Activated naive CD4-positive, alpha-beta T cell treated with anti-CD3 and anti-CD28 coated beads, Interleukin-2, amount 50 U/mL, for 24 hours (primary cell): ENCODE measurements at regions not wholly inside any gene's neighbourhood (a gene's known extent, or its start where the extent isn't known, plus 50 kb on each side); places are given as distances from the start of the nearest gene placed in this dataset.
"Not testable (repeated sequence)": the region's sequence is repeated elsewhere in the genome, so short reads cannot be mapped to it uniquely, and the experiment has no call there.

ENCODE experiments used
- H3K27ac Mint-ChIP-seq: one replicate; pipeline ENCODE4 v1.8.0; 2021; ENCODE audit warnings: mild to moderate bottlenecking, mixed read lengths
- H3K27me3 Mint-ChIP-seq: one replicate; pipeline ENCODE4 v1.8.0; 2021; ENCODE audit warnings: mixed read lengths
- H3K36me3 Mint-ChIP-seq: one replicate; pipeline ENCODE4 v1.8.0; 2021; ENCODE audit warnings: mixed read lengths
- H3K4me1 Mint-ChIP-seq: one replicate; pipeline ENCODE4 v1.8.0; 2021; ENCODE audit warnings: mixed read lengths
- H3K4me3 Mint-ChIP-seq: one replicate; pipeline ENCODE4 v1.8.0; 2021; ENCODE audit warnings: mild to moderate bottlenecking, mixed read lengths
- H3K9me3 Mint-ChIP-seq: one replicate; pipeline ENCODE4 v1.8.0; 2021; ENCODE audit warnings: mixed read lengths

- Mint-ChIP-seq H3K27ac (no peak overlapping the region), H3K4me1 (no peaks in the 10 kb centered on the region), H3K36me3 (no peaks in the 10 kb centered on the region), H3K27me3 (no peaks in the 10 kb centered on the region), H3K9me3 (peaks cover 5% of the 10 kb centered on the region), H3K4me3 (no peak overlapping the region)
These were observed 417.0 kb upstream of the SOX5 start for GRCh38 chr12:24366514-24366913.

GRCh38 chr12:24364921-24365320, 415.5 kb upstream of the SOX5 start:
- H3K4me1 Mint-ChIP-seq = no peaks in the 10 kb centered on the region
- no peak overlapping the region for H3K27ac Mint-ChIP-seq
- H3K4me3 Mint-ChIP-seq = no peak overlapping the region
- no peaks in the 10 kb centered on the region for H3K9me3 Mint-ChIP-seq
- no peaks in the 10 kb centered on the region for H3K27me3 Mint-ChIP-seq
- H3K36me3 Mint-ChIP-seq = no peaks in the 10 kb centered on the region

- Mint-ChIP-seq H3K4me1 (no peaks in the 10 kb centered on the region), H3K9me3 (no peaks in the 10 kb centered on the region), H3K36me3 (no peaks in the 10 kb centered on the region), H3K4me3 (no peak overlapping the region), H3K27me3 (peaks cover 1% of the 10 kb centered on the region), H3K27ac (no peak overlapping the region)
These were observed 413.8 kb upstream of the SOX5 start for GRCh38 chr12:24363177-24363754.

GRCh38 chr12:24361877-24362580, 412.6 kb upstream of the SOX5 start:
- Mint-ChIP-seq H3K4me3 (no peak overlapping the region), H3K4me1 (no peaks in the 10 kb centered on the region), H3K9me3 (peaks cover 4% of the 10 kb centered on the region)

GRCh38 chr12:24360907-24361306, 411.4 kb upstream of the SOX5 start:
- Mint-ChIP-seq H3K4me1 (no peaks in the 10 kb centered on the region), H3K27me3 (peaks cover 1% of the 10 kb centered on the region), H3K9me3 (peaks cover 4% of the 10 kb centered on the region), H3K36me3 (no peaks in the 10 kb centered on the region), H3K27ac (no peak overlapping the region), H3K4me3 (no peak overlapping the region)

More at GRCh38 chr12:24361877-24362580, 412.6 kb upstream of the SOX5 start:
- Mint-ChIP-seq H3K27ac (no peak overlapping the region), H3K36me3 (no peaks in the 10 kb centered on the region), H3K27me3 (peaks cover 1% of the 10 kb centered on the region)

GRCh38 chr12:24360461-24360860, 411.0 kb upstream of the SOX5 start:
- Mint-ChIP-seq H3K4me3 (no peak overlapping the region), H3K36me3 (no peaks in the 10 kb centered on the region), H3K9me3 (peaks cover 4% of the 10 kb centered on the region), H3K27ac (no peak overlapping the region), H3K4me1 (no peaks in the 10 kb centered on the region), H3K27me3 (peaks cover 1% of the 10 kb centered on the region)

- no peak overlapping the region for H3K4me3 Mint-ChIP-seq
- peaks cover 4% of the 10 kb centered on the region for H3K9me3 Mint-ChIP-seq
- no peak overlapping the region for H3K27ac Mint-ChIP-seq
- H3K36me3 Mint-ChIP-seq = no peaks in the 10 kb centered on the region
- H3K4me1 Mint-ChIP-seq = no peaks in the 10 kb centered on the region
- peaks cover 1% of the 10 kb centered on the region for H3K27me3 Mint-ChIP-seq
These were observed 410.6 kb upstream of the SOX5 start for GRCh38 chr12:24360057-24360456.

- no peak overlapping the region for H3K4me3 Mint-ChIP-seq
- H3K27me3 Mint-ChIP-seq = peaks cover 1% of the 10 kb centered on the region
- H3K4me1 Mint-ChIP-seq = no peaks in the 10 kb centered on the region
- H3K27ac Mint-ChIP-seq = no peak overlapping the region
- no peaks in the 10 kb centered on the region for H3K36me3 Mint-ChIP-seq
- H3K9me3 Mint-ChIP-seq = peaks cover 4% of the 10 kb centered on the region
These were observed 409.9 kb upstream of the SOX5 start for GRCh38 chr12:24359418-24359817.

GRCh38 chr12:24356240-24356804, 406.9 kb upstream of the SOX5 start:
- Mint-ChIP-seq H3K36me3 (no peaks in the 10 kb centered on the region), H3K4me1 (no peaks in the 10 kb centered on the region), H3K9me3 (peaks cover 4% of the 10 kb centered on the region), H3K27me3 (peaks cover 1% of the 10 kb centered on the region), H3K27ac (no peak overlapping the region), H3K4me3 (no peak overlapping the region)

GRCh38 chr12:24352363-24352762, 402.9 kb upstream of the SOX5 start:
- Mint-ChIP-seq H3K9me3 (peaks cover 5% of the 10 kb centered on the region), H3K27ac (no peak overlapping the region), H3K4me3 (no peak overlapping the region), H3K27me3 (no peaks in the 10 kb centered on the region), H3K36me3 (no peaks in the 10 kb centered on the region), H3K4me1 (no peaks in the 10 kb centered on the region)

- Mint-ChIP-seq H3K4me3 (no peak overlapping the region), H3K4me1 (no peaks in the 10 kb centered on the region), H3K9me3 (peaks cover 5% of the 10 kb centered on the region)
These were observed 399.8 kb upstream of the SOX5 start for GRCh38 chr12:24349051-24349799.

GRCh38 chr12:24348180-24348579, 398.7 kb upstream of the SOX5 start:
- not testable (repeated sequence) for H3K27ac Mint-ChIP-seq, H3K4me3 Mint-ChIP-seq, H3K36me3 Mint-ChIP-seq, H3K9me3 Mint-ChIP-seq, H3K4me1 Mint-ChIP-seq, H3K27me3 Mint-ChIP-seq

More at GRCh38 chr12:24349051-24349799, 399.8 kb upstream of the SOX5 start:
- no peak overlapping the region for H3K27ac Mint-ChIP-seq
- no peaks in the 10 kb centered on the region for H3K27me3 Mint-ChIP-seq
- no peaks in the 10 kb centered on the region for H3K36me3 Mint-ChIP-seq

- no peak overlapping the region for H3K27ac Mint-ChIP-seq
- H3K9me3 Mint-ChIP-seq = peaks cover 4% of the 10 kb centered on the region
- H3K27me3 Mint-ChIP-seq = peaks cover 1% of the 10 kb centered on the region
- H3K36me3 Mint-ChIP-seq = no peaks in the 10 kb centered on the region
- H3K4me3 Mint-ChIP-seq = no peak overlapping the region
- no peaks in the 10 kb centered on the region for H3K4me1 Mint-ChIP-seq
These were observed 378.8 kb upstream of the SOX5 start for GRCh38 chr12:24328261-24328660.

GRCh38 chr12:24325331-24325730, 375.9 kb upstream of the SOX5 start:
- Mint-ChIP-seq H3K36me3 (no peaks in the 10 kb centered on the region), H3K27me3 (peaks cover 1% of the 10 kb centered on the region), H3K4me3 (no peak overlapping the region), H3K27ac (no peak overlapping the region), H3K4me1 (no peaks in the 10 kb centered on the region), H3K9me3 (peaks cover 4% of the 10 kb centered on the region)

GRCh38 chr12:24307716-24308335, 358.4 kb upstream of the SOX5 start:
- Mint-ChIP-seq H3K4me3 (no peak overlapping the region), H3K36me3 (no peaks in the 10 kb centered on the region), H3K27ac (no peak overlapping the region)

More at GRCh38 chr12:24307716-24308335, 358.4 kb upstream of the SOX5 start:
- H3K27me3 Mint-ChIP-seq = no peaks in the 10 kb centered on the region
- no peaks in the 10 kb centered on the region for H3K4me1 Mint-ChIP-seq
- peaks cover 6% of the 10 kb centered on the region for H3K9me3 Mint-ChIP-seq
